Endothelial cell of umbilical vein (primary cell): ENCODE measurements at regions not wholly inside any gene's neighbourhood (a gene's known extent, or its start where the extent isn't known, plus 50 kb on each side); places are given as distances from the start of the nearest gene placed in this dataset.

Experiments
- BruUV-seq: library from RNA; stranded (reverse); fragments of 400-500 nt; replicated peaks from 2 replicates; lab custom pipeline; 2021; lab: Mats Ljungman, UMichigan
- CTCF ChIA-PET: fragments of 300-600, 350-600 bp; sonication (Branson Sonifier 250); formaldehyde crosslinking; loops from one replicate; lab custom pipeline; 2021; ENCODE audit warnings: antibody characterized with exemption, inconsistent platforms; lab: Charles Lee
- POLR2A ChIA-PET: fragments of 300-600, 350-600 bp; sonication (Branson Sonifier 250); formaldehyde crosslinking; loops from one replicate; lab custom pipeline; 2021; ENCODE audit warnings: antibody characterized with exemption, inconsistent platforms; lab: Charles Lee
- DNase-seq: peaks from one replicate; pipeline ENCODE4 v3.0.0-alpha.2; 2011; ENCODE audit warnings: low read depth, low spot score
- FAIRE-seq: peaks from 2 replicates; lab custom pipeline; 2011; peaks lifted over from hg19 to GRCh38; lab: Jason Lieb, UNC
- H2AFZ ChIP-seq: 2 replicates; pipeline ENCODE4 v1.6.0; 2012; ENCODE audit warnings: low read depth, low read length, control low read depth, inconsistent platforms
- H3K27ac ChIP-seq: 2 replicates; pipeline ENCODE4 v1.5.1; 2011; ENCODE audit warnings: low read depth, mild to moderate bottlenecking, control low read depth, low read length, moderate library complexity; ENCODE audit not compliant: insufficient read depth
- H3K27me3 ChIP-seq, 2 experiments: 2 replicates each; pipeline versions ENCODE4 v1.6.0 to v1.6.1; 2011; ENCODE audit warnings: low read length in 2 of 2, mixed read lengths in 1 of 2; ENCODE audit not compliant: control insufficient read depth in 2 of 2, insufficient read depth in 2 of 2
- H3K36me3 ChIP-seq, 2 experiments: 2 replicates in 1 of 2; 3 replicates in 1 of 2; pipeline ENCODE4 v1.5.1; 2011; ENCODE audit warnings: low read length in 2 of 2, mild to moderate bottlenecking in 1 of 2, moderate library complexity in 1 of 2; ENCODE audit not compliant: control insufficient read depth in 2 of 2, insufficient read depth in 2 of 2; ENCODE audit errors: extremely low read depth in 1 of 2
- H3K4me1 ChIP-seq: 3 replicates; pipeline ENCODE4 v1.5.1; 2011; ENCODE audit warnings: mild to moderate bottlenecking, low read length; ENCODE audit not compliant: control insufficient read depth, insufficient read depth; ENCODE audit errors: extremely low read depth
- H3K4me2 ChIP-seq: 2 replicates; pipeline ENCODE4 v1.6.1; 2011; ENCODE audit warnings: low read length, control low read depth, mixed read lengths; ENCODE audit not compliant: insufficient read depth
- H3K4me3 ChIP-seq, 3 experiments: fragments of 200-600 bp in 1 of 3; sonication (generic), shearing (Covaris generic) in 1 of 3; replicated peaks in 1 of 3; 2 replicates each; pipeline ENCODE4 v1.5.1; 2011 to 2016; ENCODE audit warnings: control low read depth in 3 of 3, low read length in 3 of 3, mild to moderate bottlenecking in 2 of 3, inconsistent platforms in 1 of 3, low read depth in 1 of 3, moderate library complexity in 1 of 3; ENCODE audit not compliant: insufficient read depth in 1 of 3
- H3K79me2 ChIP-seq: 2 replicates; pipeline ENCODE4 v1.6.0; 2012; ENCODE audit warnings: low read length, inconsistent platforms; ENCODE audit not compliant: control insufficient read depth, insufficient read depth
- H3K9ac ChIP-seq: replicated peaks from 2 replicates; pipeline ENCODE3; 2011; ENCODE audit warnings: low read length, control low read depth; ENCODE audit not compliant: insufficient read depth; ENCODE audit errors: extremely low read depth
- H3K9me1 ChIP-seq: replicated peaks from 3 replicates; pipeline ENCODE4 v1.6.0; 2011; ENCODE audit warnings: mild to moderate bottlenecking, low read length; ENCODE audit not compliant: control insufficient read depth, insufficient read depth; ENCODE audit errors: extremely low read depth
- H3K9me3 ChIP-seq: replicated peaks from 2 replicates; pipeline ENCODE4 v1.5.1; 2012; ENCODE audit warnings: low read length, inconsistent platforms; ENCODE audit not compliant: control insufficient read depth, insufficient read depth
- H4K20me1 ChIP-seq: replicated peaks from 2 replicates; pipeline ENCODE3; 2011; ENCODE audit warnings: mild to moderate bottlenecking, low read length; ENCODE audit not compliant: control insufficient read depth, insufficient read depth; ENCODE audit errors: extremely low read depth
- CTCF ChIP-seq, 2 donors: IDR thresholded peaks; 1 replicate in 1 of 2; 2 replicates in 1 of 2; pipeline ENCODE4 v1.5.1; 2011; ENCODE audit warnings: low read length in 2 of 2, mild to moderate bottlenecking in 2 of 2, moderate library complexity in 2 of 2, control low read depth in 1 of 2, inconsistent platforms in 1 of 2, low read depth in 1 of 2; ENCODE audit not compliant: insufficient read depth in 1 of 2; ENCODE audit errors: extremely low read depth in 1 of 2
- FOS ChIP-seq: IDR thresholded peaks from 2 replicates; pipeline ENCODE4 v1.6.1; 2011; ENCODE audit warnings: mild to moderate bottlenecking, low read length, moderate library complexity, borderline replicate concordance; ENCODE audit not compliant: insufficient read depth
- GATA2 ChIP-seq: IDR thresholded peaks from 2 replicates; pipeline ENCODE4 v1.7.0; 2011; ENCODE audit warnings: low read depth, mild to moderate bottlenecking, moderate library complexity, mixed read lengths, low read length; ENCODE audit not compliant: insufficient read length, insufficient read depth
- JUN ChIP-seq: IDR thresholded peaks from 2 replicates; pipeline ENCODE4 v1.6.1; 2011; ENCODE audit warnings: borderline replicate concordance, low read depth; ENCODE audit not compliant: insufficient read length, insufficient read depth
- MYC ChIP-seq: IDR thresholded peaks from one replicate; pipeline ENCODE4 v1.6.1; 2011; ENCODE audit warnings: mild to moderate bottlenecking, low read depth, low read length
- POLR2AphosphoS5 ChIP-seq: IDR thresholded peaks from 2 replicates; pipeline ENCODE4 v1.6.1; 2012; ENCODE audit warnings: low read depth, mild to moderate bottlenecking, control low read depth, low read length, moderate library complexity; ENCODE audit not compliant: insufficient read depth
- dilution Hi-C: fragments of 300-500 bp; cut with MboI; formaldehyde crosslinking; loops from one replicate; pipeline ENCODE4 v1.15.0; 2019; ENCODE audit warnings: low sequenced_read_pairs; ENCODE audit not compliant: extremely low pct_ligation_motif_present
- intact Hi-C: fragments of 100-400 bp; cut with micrococcal nuclease; formaldehyde crosslinking; loops from one replicate; pipeline ENCODE4 v1.10.0; 2022
- TF ChIP-seq, protein P1 (sequence below): IDR thresholded peaks from 2 replicates; pipeline ENCODE4 v1.6.1; 2011; ENCODE audit not compliant: insufficient read depth, insufficient read length

- Histone ChIP-seq H3K27ac (no peak overlapping the region), H3K9me1 (no peaks in the 10 kb centered on the region)
- dilution Hi-C loops = no loop called here
Observed at GRCh38 chr10:78898341-78899097, 170.2 kb upstream of the ZMIZ1 start.

More at GRCh38 chr10:78898341-78899097, 170.2 kb upstream of the ZMIZ1 start:
- Histone ChIP-seq H3K4me1 (no peaks in the 10 kb centered on the region), H2AFZ (no peak overlapping the region), H3K79me2 (no peaks in the 10 kb centered on the region), H3K9ac (no peak overlapping the region), H3K4me2 (no peak overlapping the region), H3K4me3 (no peak overlapping the region), H3K36me3 (no peaks in the 10 kb centered on the region), H3K27me3 (peaks cover 5% of the 10 kb centered on the region in 2 experiments), H3K9me3 (no peaks in the 10 kb centered on the region), H4K20me1 (no peaks in the 10 kb centered on the region)
- ChIA-PET POLR2A (no interaction called here), CTCF (interaction anchor here (2.2 kb wide), 1 partner anchor 23 kb away, joined by 4 read pairs; no protein-coding TSS in a partner anchor)
- TF ChIP-seq FOS (no peak), CTCF (IDR thresholded peaks at IDR 0.05; ENCODE audit: extremely low read depth in 1 of 2, insufficient read depth in 1 of 2, low read depth in 1 of 2, low read length in 2 of 2) (no peak), POLR2AphosphoS5 (no peak), JUN (no peak), MYC (no peak), GATA2 (no peak)
- TF ChIP-seq, protein P1, sequence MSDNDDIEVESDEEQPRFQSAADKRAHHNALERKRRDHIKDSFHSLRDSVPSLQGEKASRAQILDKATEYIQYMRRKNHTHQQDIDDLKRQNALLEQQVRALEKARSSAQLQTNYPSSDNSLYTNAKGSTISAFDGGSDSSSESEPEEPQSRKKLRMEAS = no peak
- no peak for DNase-seq
- FAIRE-seq = peak; percentile 15
- no TSS peak for BruUV-seq
- intact Hi-C loops = no loop called here
